HCT116 (cell line): ENCODE measurements at regions not wholly inside any gene's neighbourhood (a gene's known extent, or its start where the extent isn't known, plus 50 kb on each side); places are given as distances from the start of the nearest gene placed in this dataset.

Experiments
- POLR2A ChIP-seq: IDR thresholded peaks from 2 replicates; pipeline ENCODE4 v1.7.0; 2011; ENCODE audit warnings: borderline replicate concordance; ENCODE audit not compliant: insufficient read depth, insufficient read length; ENCODE audit errors: extremely low read depth
- POLR2AphosphoS5 ChIP-seq: IDR thresholded peaks from 2 replicates; pipeline ENCODE4 v1.6.1; 2011; ENCODE audit warnings: mild to moderate bottlenecking, low read depth, low read length, moderate library complexity
- SRF ChIP-seq: IDR thresholded peaks from 2 replicates; pipeline ENCODE4 v1.6.1; 2012; ENCODE audit warnings: low read depth
- TCF7L2 ChIP-seq: IDR thresholded peaks from 2 replicates; pipeline ENCODE4 v1.7.0; 2011; ENCODE audit warnings: borderline replicate concordance, inconsistent platforms; ENCODE audit not compliant: insufficient read depth, insufficient read length; ENCODE audit errors: extremely low read depth
- YY1 ChIP-seq: IDR thresholded peaks from 2 replicates; pipeline ENCODE4 v1.6.1; 2011; ENCODE audit warnings: low read length, low read depth, moderate library complexity, mild to moderate bottlenecking; ENCODE audit not compliant: insufficient replicate concordance; ENCODE audit errors: extremely low read depth
- TF ChIP-seq, protein P1 (sequence below): IDR thresholded peaks from 2 replicates; pipeline ENCODE4 v1.6.1; 2012

DNA sequence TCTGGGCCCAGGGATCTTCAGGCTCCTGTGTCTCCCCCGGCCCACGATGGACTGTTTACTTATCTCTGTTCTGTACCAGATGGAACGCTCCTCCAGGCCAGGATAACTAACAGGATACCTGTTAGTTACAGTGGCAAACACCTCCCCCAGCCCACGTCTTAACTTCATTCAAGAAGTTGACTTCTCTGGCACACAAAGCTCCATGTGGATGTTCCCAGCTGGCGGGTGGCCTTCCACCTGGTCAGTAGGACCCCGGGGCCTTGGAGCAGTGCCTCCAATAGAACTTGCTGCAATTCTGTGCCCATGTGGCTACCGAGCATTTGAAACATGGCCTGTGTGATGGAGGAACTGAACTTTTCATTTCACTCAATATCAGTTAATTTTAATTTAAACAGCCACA is 165.1 kb upstream of the GLI2 start:
- TF ChIP-seq POLR2A: no peak
- no peak for TF ChIP-seq POLR2AphosphoS5
- no peak for TF ChIP-seq TCF7L2
- TF ChIP-seq SRF: no peak
- no peak for TF ChIP-seq YY1
- TF ChIP-seq, protein P1, sequence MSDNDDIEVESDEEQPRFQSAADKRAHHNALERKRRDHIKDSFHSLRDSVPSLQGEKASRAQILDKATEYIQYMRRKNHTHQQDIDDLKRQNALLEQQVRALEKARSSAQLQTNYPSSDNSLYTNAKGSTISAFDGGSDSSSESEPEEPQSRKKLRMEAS: no peak
